ENCODE measurements at regions not wholly inside any gene's neighbourhood (a gene's known extent, or its start where the extent isn't known, plus 50 kb on each side); places are given as distances from the start of the nearest gene placed in this dataset.

DNA sequence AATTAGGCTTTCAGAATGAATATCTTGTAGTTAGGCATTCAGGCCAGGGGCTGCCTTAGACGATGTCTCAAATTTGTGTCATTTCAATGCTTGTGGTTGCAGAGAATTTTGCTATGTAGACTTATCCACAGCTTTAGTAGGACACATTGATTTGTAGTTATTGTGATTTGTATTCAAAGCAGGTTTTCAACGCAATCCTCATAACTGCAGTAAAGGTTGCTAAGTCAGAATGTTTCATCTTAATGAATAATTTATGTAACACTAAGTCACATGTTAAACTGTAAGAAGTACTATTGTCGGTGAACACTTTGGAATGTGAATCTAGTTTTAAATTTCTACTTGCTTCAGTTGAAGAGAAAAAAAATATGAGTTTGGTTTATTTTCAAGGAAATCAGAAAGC, 1117.2 kb upstream of the SPRY2 start:
- TF ChIP-seq, protein P1, sequence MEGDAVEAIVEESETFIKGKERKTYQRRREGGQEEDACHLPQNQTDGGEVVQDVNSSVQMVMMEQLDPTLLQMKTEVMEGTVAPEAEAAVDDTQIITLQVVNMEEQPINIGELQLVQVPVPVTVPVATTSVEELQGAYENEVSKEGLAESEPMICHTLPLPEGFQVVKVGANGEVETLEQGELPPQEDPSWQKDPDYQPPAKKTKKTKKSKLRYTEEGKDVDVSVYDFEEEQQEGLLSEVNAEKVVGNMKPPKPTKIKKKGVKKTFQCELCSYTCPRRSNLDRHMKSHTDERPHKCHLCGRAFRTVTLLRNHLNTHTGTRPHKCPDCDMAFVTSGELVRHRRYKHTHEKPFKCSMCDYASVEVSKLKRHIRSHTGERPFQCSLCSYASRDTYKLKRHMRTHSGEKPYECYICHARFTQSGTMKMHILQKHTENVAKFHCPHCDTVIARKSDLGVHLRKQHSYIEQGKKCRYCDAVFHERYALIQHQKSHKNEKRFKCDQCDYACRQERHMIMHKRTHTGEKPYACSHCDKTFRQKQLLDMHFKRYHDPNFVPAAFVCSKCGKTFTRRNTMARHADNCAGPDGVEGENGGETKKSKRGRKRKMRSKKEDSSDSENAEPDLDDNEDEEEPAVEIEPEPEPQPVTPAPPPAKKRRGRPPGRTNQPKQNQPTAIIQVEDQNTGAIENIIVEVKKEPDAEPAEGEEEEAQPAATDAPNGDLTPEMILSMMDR (IDR thresholded peaks at IDR 0.05) = no peak
- no peak for TF ChIP-seq POLR2A (IDR thresholded peaks at IDR 0.05)
